Activated T-helper 2 cell treated with anti-CD3 and anti-CD28 coated beads, Interferon-gamma antibody, Interleukin-2, Interleukin-4, amounts not matched to agents 10 μg/mL and 5 μg/mL and 100 μg/mL, durations not matched to agents 14 hours and 24 hours and 36 hours (primary cell): ENCODE measurements at regions not wholly inside any gene's neighbourhood (a gene's known extent, or its start where the extent isn't known, plus 50 kb on each side); places are given as distances from the start of the nearest gene placed in this dataset.
"Not testable (repeated sequence)": the region's sequence is repeated elsewhere in the genome, so short reads cannot be mapped to it uniquely, and the experiment has no call there.

Source experiments
- DNase-seq: peaks from one replicate; pipeline ENCODE4 v3.0.0; 2021; ENCODE audit warnings: low spot score
- H3K27ac Mint-ChIP-seq: one replicate; pipeline ENCODE4 v1.8.0; 2021; ENCODE audit warnings: mixed read lengths
- H3K27me3 Mint-ChIP-seq: one replicate; pipeline ENCODE4 v1.8.0; 2021; ENCODE audit warnings: low read depth, mixed read lengths
- H3K36me3 Mint-ChIP-seq: one replicate; pipeline ENCODE4 v1.8.0; 2021; ENCODE audit warnings: low read depth, mixed read lengths
- H3K4me1 Mint-ChIP-seq: one replicate; pipeline ENCODE4 v1.8.0; 2021; ENCODE audit warnings: low read depth, mixed read lengths
- H3K4me3 Mint-ChIP-seq: one replicate; pipeline ENCODE4 v1.8.0; 2021; ENCODE audit warnings: low read depth, mild to moderate bottlenecking, moderate library complexity, mixed read lengths
- H3K9me3 Mint-ChIP-seq: one replicate; pipeline ENCODE4 v1.8.0; 2021; ENCODE audit warnings: mixed read lengths
- intact Hi-C: fragments of 100-400 bp; cut with micrococcal nuclease; formaldehyde crosslinking; loops from one replicate; pipeline ENCODE4 v1.15.1; 2023

DNA sequence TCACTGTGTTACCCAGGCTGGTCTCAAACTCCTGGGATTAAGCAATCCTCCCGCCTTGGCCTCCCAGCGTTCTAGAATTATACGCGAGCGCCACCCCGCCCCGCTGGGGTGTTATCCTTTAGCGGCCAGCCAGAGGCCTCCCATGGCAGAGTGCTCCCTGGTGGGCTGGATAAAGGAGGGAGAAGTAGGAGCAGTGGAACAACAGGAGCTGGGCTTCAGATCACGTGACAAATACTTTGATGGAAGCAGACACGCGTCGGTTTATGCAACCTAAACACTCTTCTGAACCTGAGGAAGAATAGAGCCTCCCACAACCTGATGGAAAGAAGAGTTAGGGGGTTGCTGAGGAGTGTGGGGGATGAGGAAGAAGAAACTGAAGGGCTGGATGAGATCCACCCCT, 2114.0 kb downstream of the TP53TG3F start:
- Mint-ChIP-seq H3K27ac (no peak overlapping the region), H3K27me3 (no peaks in the 10 kb centered on the region), H3K36me3 (peaks cover 4% of the 10 kb centered on the region), H3K4me3 (no peak overlapping the region), H3K4me1 (no peaks in the 10 kb centered on the region), H3K9me3 (peaks cover 69% of the 10 kb centered on the region)
- intact Hi-C loops, result no loop called here
- no peak for DNase-seq

DNA sequence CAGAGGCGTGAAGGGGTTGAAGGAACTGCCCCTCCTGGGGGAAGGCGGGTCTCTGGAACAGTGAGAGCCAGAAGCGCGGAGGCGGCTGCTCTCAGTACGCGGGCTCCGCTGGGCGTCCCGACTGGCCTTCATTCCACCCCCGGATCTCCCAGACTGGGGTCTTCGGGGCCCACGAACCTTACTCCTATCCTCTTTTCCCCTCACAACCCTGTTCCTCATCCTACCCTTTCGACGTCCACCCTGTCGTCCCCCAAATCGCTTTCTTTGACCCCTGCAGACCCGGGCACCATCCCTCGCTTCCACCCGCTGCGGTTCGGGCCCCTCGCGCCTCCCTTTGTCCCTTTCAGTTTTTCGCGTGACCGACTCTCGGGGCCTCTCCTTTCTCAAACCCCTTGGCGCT, 2114.6 kb downstream of the TP53TG3F start:
- no peak for DNase-seq
- H3K9me3 Mint-ChIP-seq, result peaks cover 72% of the 10 kb centered on the region
- peaks cover 4% of the 10 kb centered on the region for H3K36me3 Mint-ChIP-seq
- no peaks in the 10 kb centered on the region for H3K27me3 Mint-ChIP-seq
- intact Hi-C loops, result no loop called here
- H3K4me3 Mint-ChIP-seq, result no peak overlapping the region
- H3K27ac Mint-ChIP-seq, result no peak overlapping the region
- no peaks in the 10 kb centered on the region for H3K4me1 Mint-ChIP-seq

DNA sequence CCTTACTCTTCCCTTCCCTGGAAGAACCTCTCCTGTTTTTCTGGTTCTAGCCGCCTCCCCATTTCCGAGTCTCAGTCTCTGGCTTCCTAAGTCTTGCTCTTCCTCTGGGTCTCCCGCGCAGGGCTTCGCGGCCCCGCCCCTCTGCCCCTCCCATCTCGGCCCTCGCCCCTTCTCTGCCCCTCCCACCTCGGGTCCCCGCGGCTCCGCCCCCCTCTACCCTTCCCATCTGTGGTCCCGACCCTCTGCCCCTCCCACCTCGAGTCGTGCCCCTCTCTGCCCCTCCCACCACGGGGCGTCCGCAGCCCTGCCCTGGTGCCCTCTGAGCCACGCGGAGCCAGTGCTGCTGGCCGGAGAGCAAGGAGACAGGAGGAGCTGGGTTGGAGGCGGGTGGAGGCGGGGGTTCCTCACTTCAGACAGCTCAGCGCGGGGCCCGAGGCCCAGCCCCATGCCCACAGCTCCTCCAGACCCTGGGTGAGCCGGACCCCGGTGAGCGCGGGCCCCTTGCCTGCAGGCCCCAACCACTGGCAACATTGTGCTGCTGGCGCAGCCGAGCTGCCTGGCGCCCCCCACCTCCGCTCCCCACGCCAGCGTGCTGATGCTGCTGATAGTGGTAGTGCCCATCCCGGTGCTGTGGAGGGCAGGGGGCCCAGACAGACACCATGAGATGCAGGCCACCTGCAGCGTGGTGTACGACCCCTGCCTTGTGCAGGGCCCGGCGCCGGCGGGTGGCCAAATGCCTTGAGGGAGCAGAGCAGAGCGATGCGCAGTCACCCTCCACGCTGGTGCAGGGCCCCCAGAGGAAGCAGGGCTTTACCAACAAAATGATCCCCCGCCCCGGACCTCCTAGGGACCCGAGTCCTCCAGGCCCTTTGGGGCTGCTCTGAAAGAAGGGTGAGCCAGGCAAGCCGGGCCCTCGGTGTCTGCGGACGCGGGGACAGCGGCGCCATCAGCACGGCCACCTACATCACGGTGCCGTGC, 2115.3 kb downstream of the TP53TG3F start:
- Mint-ChIP-seq H3K27ac (no peak overlapping the region), H3K27me3 (no peaks in the 10 kb centered on the region), H3K36me3 (peaks cover 4% of the 10 kb centered on the region), H3K4me3 (no peak overlapping the region), H3K9me3 (peaks cover 72% of the 10 kb centered on the region), H3K4me1 (no peaks in the 10 kb centered on the region)
- intact Hi-C loops, result no loop called here
- DNase-seq, result no peak

DNA sequence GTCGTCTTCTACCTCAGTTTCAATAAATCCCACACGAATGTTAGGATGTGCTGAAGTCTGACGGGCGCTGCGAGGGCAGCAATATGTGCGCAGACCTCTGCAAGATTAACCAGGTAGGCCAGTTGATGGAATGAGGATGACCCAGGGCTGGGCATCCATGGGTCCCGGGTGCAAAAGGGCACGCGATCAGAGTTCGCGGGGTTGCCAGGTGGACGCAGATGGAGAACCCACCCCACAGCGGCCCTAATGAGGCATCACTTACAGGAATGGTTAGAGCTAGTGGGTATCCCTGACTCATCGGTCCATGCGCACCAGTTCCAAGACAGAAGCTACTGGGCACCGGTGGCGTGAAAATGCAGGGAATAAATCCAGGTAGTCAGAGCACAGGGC, 2116.0 kb downstream of the TP53TG3F start:
- Mint-ChIP-seq H3K4me1 (no peaks in the 10 kb centered on the region), H3K36me3 (peaks cover 4% of the 10 kb centered on the region), H3K4me3 (no peak overlapping the region), H3K27ac (no peak overlapping the region), H3K27me3 (no peaks in the 10 kb centered on the region), H3K9me3 (peaks cover 71% of the 10 kb centered on the region)
- intact Hi-C loops, result no loop called here
- no peak for DNase-seq

DNA sequence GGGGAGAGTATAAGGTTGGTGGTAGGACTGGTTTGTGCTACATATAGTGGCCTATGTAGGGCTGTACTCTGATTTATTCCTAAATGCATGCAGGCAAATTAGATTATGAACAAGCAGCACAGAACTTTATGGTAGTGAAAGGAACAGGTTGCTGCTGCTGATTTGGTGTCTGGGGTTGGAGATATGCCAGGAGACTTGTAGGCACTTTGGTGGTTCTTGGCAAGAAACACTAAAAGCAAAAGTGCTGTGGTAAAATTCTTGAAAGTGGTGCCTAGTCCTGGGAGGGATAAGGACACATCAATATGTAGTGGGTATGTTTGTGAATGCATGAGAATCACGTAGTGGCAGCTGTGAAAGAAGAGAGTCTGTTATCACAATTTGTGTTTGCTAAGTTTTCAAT, 2126.0 kb downstream of the TP53TG3F start:
- H3K4me3 Mint-ChIP-seq, result no peak overlapping the region
- peaks cover 56% of the 10 kb centered on the region for H3K9me3 Mint-ChIP-seq
- no peak for DNase-seq
- H3K36me3 Mint-ChIP-seq, result no peaks in the 10 kb centered on the region
- intact Hi-C loops, result no loop called here
- H3K27me3 Mint-ChIP-seq, result no peaks in the 10 kb centered on the region
- no peaks in the 10 kb centered on the region for H3K4me1 Mint-ChIP-seq
- no peak overlapping the region for H3K27ac Mint-ChIP-seq

DNA sequence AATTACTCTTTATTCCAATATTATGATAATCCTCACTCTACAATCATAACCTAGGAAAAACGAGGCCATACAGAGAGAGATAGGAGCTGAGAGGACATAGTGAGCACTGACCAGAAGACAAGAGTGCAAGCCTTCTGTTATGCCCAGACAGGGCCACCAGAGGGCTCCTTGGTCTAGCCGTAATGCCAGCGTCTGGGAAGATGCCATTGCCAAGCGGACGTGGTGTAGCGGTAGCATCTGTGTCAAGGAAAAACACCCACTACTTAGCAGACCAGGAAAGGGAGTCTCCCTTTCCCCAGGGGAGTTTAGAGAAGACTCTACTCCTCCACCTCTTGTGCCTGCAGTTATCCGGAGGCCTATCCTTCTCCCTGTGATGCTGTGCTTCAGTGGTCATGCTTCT, 2131.5 kb downstream of the TP53TG3F start:
- DNase-seq, H3K4me3 Mint-ChIP-seq, H3K27ac Mint-ChIP-seq, H3K4me1 Mint-ChIP-seq, H3K27me3 Mint-ChIP-seq, H3K36me3 Mint-ChIP-seq, intact Hi-C loops: not testable (repeated sequence)
- peaks cover 51% of the 10 kb centered on the region for H3K9me3 Mint-ChIP-seq

DNA sequence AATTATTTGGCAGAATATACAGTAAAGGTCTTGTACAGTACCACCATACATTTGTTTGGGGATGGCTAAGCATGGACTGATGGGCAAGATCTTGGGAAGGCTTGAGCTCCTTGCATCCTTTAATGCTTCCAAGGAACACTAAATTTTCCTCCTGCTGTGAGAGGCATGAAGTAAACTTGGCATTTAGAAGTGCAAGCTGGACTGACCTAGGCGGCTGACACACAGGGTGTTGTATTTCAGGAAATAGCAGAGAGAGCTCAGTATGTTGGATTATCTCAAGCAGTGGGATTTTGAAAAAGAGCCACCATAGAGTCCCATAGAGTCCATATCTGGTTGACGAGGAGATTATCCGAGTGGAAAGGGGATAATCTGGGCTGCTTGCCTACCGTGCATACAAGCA, 2137.1 kb downstream of the TP53TG3F start:
- Mint-ChIP-seq H3K36me3 (no peaks in the 10 kb centered on the region), H3K27ac (no peak overlapping the region), H3K4me1 (no peaks in the 10 kb centered on the region), H3K9me3 (peaks cover 65% of the 10 kb centered on the region), H3K4me3 (no peak overlapping the region), H3K27me3 (no peaks in the 10 kb centered on the region)
- intact Hi-C loops, result no loop called here
- no peak for DNase-seq

DNA sequence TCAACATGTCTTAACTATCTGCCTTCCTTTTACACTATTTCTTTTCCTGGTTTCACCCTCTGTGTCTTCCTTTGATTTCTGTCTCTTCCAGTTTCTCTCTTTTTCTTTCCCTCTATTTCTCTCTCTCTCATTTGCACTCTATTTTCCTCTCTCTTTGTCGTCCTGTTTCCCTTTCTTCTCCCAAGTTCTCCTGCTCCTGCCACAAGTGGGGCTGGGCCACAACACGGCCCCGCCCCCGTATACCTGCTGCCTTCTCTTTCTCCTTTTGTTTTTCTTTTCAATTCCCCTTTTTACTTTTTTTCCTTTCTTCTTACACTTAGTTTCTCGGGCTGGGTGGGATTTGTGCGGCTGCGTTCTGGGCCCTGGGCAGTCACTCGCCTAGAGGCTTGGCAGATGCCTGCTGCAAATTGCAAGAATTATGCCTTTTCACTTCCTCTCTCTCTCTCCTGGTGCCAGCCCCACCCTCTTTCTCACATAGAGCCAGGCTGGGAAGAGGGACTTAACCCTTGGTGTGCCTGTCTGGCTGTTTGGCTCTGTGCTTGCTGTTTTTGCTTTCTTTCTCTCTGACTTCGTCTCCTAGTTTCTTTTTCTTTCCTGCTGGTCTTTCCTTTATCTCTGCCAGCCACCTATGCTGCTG, 2139.4 kb downstream of the TP53TG3F start:
- Mint-ChIP-seq H3K36me3 (no peaks in the 10 kb centered on the region), H3K27me3 (no peaks in the 10 kb centered on the region), H3K9me3 (peaks cover 59% of the 10 kb centered on the region), H3K27ac (no peak overlapping the region), H3K4me3 (no peak overlapping the region), H3K4me1 (no peaks in the 10 kb centered on the region)
- DNase-seq, result no peak
- intact Hi-C loops, result no loop called here

DNA sequence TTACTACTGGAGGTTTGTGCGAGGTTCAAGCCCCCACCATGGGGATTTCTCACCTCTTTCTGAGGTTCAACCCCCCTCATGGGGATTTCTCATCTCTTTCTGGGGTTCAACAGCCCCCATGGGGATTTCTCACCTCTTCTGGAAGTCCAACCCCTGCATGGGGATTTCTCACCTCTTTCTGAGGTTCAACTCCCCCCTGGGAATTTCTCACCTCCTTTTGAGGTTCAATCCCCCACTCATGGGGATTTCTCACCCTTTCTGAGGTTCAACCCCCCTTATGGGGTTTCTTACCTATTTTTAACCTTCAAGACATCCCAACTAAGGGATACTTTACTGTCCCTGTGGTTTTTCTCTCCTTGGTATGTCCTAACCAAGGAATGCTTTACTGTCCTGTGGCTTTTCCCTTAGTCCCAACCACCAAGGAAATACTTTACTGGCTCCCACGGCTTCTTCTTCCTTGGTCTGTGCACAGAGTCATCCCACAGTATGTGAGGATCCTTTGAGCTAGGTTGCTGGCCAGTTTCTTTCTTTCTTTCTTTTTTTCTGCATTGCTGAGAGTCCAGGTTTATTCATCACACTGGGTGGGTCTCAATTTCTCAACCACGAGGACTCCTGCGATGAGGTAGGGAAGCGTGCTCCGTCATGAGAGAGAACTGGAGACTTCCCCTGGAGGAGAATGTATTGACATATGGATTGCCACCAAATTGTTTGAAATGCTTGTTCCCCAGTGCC, 2140.2 kb downstream of the TP53TG3F start:
- no peaks in the 10 kb centered on the region for H3K4me1 Mint-ChIP-seq
- H3K9me3 Mint-ChIP-seq, result peaks cover 58% of the 10 kb centered on the region
- no peaks in the 10 kb centered on the region for H3K27me3 Mint-ChIP-seq
- H3K27ac Mint-ChIP-seq, result no peak overlapping the region
- H3K36me3 Mint-ChIP-seq, result no peaks in the 10 kb centered on the region
- no peak overlapping the region for H3K4me3 Mint-ChIP-seq
- no peak for DNase-seq
- intact Hi-C loops, result no loop called here

DNA sequence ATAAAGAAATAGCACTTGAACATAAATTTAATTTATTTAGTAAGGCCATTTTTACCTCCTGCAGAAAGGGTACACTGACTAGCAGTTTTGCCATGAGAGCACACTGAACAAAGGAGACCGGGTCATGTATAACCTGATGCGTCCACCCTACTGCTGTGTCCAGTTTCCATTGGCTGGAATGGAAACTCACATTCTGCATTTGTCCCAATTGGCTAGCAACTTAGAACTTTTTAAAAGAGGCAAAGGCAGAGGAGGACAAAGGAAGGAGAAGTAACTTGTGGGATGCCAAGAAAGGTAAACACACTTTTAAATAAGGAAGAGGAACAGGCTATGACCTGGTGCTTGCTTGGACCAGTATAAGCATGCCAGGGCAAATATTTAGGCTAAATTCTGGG, 2140.7 kb downstream of the TP53TG3F start:
- H3K9me3 Mint-ChIP-seq, result peaks cover 56% of the 10 kb centered on the region
- H3K4me1 Mint-ChIP-seq, H3K4me3 Mint-ChIP-seq, H3K27ac Mint-ChIP-seq, H3K36me3 Mint-ChIP-seq, DNase-seq, intact Hi-C loops, H3K27me3 Mint-ChIP-seq: not testable (repeated sequence)

DNA sequence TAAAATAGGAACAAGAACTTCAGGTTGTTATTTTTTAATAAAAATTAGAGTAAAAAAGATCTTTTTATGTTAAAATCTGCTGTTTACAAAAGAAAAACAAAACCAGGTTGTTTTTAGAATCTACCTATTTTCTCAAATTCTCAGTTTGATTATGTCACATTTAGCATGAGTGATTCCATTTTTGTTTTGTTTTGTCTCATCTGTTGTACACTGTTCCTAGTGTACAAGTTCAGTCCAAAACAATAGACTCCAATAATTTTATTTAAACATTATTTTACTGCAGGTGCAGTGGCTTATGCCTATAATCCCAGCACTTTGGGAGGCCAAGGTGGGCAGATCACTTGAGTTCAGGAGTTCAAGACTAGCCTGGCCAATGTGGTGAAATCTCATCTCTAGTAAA, 2142.7 kb downstream of the TP53TG3F start:
- peaks cover 45% of the 10 kb centered on the region for H3K9me3 Mint-ChIP-seq
- no peaks in the 10 kb centered on the region for H3K36me3 Mint-ChIP-seq
- intact Hi-C loops, result no loop called here

DNA sequence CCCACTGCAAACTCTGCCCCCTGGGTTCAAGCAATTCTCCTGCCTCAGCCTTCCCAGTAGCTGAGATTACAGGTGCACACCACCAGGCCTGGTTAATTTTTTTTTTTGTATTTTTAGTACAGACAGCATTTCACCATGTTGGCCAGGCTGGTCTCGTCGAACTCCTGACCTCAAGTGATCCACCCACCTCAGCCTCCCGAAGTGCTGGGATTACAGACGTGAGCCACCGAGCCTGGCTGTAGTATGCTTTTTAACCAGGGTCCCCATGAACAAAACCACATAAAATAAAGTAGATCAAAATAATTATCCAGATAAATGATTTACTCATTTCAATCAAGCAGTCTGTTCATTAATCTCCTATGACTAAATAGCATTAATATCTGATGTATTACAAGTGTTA, 2144.0 kb downstream of the TP53TG3F start:
- H3K36me3 Mint-ChIP-seq, DNase-seq, H3K27ac Mint-ChIP-seq, H3K27me3 Mint-ChIP-seq, H3K4me1 Mint-ChIP-seq, intact Hi-C loops, H3K4me3 Mint-ChIP-seq: not testable (repeated sequence)
- H3K9me3 Mint-ChIP-seq, result peaks cover 37% of the 10 kb centered on the region

More for the DNA sequence above, 2142.7 kb downstream of the TP53TG3F start:
- Mint-ChIP-seq H3K27me3 (no peaks in the 10 kb centered on the region), H3K4me1 (no peaks in the 10 kb centered on the region), H3K4me3 (no peak overlapping the region), H3K27ac (no peak overlapping the region)
- DNase-seq, result no peak

DNA sequence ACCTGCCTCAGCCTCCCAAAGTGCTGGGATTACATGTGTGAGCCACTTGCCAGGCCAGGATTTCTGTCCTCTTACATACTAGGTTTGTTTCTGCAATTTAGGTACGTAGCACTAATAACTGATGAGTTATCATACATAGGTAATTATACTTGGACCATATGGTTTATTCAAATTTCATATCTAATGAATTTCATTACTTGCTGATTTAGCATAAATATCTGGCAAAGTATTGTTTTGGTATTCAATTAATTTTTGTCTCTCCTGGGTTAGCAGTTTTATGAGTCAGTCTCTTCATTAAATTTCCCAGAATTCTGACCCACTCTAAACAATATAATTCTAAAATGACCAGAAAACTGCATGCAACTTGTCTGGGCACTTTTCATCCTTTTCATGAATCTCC, 2146.5 kb downstream of the TP53TG3F start:
- H3K4me1 Mint-ChIP-seq, result no peaks in the 10 kb centered on the region
- H3K36me3 Mint-ChIP-seq, result no peaks in the 10 kb centered on the region
- intact Hi-C loops, result no loop called here
- no peak for DNase-seq
- peaks cover 18% of the 10 kb centered on the region for H3K9me3 Mint-ChIP-seq
- H3K27me3 Mint-ChIP-seq, result no peaks in the 10 kb centered on the region
- H3K27ac Mint-ChIP-seq, result no peak overlapping the region
- no peak overlapping the region for H3K4me3 Mint-ChIP-seq
